ENCODE measurements at regions not wholly inside any gene's neighbourhood (a gene's known extent, or its start where the extent isn't known, plus 50 kb on each side); places are given as distances from the start of the nearest gene placed in this dataset.
A peak's percentile ranks its signal among the peaks of the same experiment; 100 is the strongest.
"Not testable (repeated sequence)": the region's sequence is repeated elsewhere in the genome, so short reads cannot be mapped to it uniquely, and the experiment has no call there.

- peak; percentile 17 for DNase-seq (ENCODE audit: low read depth)
Measured at GRCh38 chr5:63563008-63563917, 399.0 kb downstream of the HTR1A start.

- DNase-seq (ENCODE audit: low read depth), result no peak
Measured at GRCh38 chr5:63555874-63556273, 406.4 kb downstream of the HTR1A start.

GRCh38 chr5:63554191-63554590 is 408.1 kb downstream of the HTR1A start:
- no peak for DNase-seq (ENCODE audit: low read depth)

GRCh38 chr5:63553073-63553472 is 409.2 kb downstream of the HTR1A start:
- no peak for DNase-seq (ENCODE audit: low read depth)

- no peak for DNase-seq (ENCODE audit: low read depth)
Measured at GRCh38 chr5:63535840-63536602, 426.2 kb downstream of the HTR1A start.

GRCh38 chr5:63524281-63524680 is 438.0 kb downstream of the HTR1A start:
- no peak for DNase-seq (ENCODE audit: low read depth)

- no peak for DNase-seq (ENCODE audit: low read depth)
Measured at GRCh38 chr5:63516006-63516405, 446.2 kb downstream of the HTR1A start.

- DNase-seq (ENCODE audit: low read depth), result no peak
Measured at GRCh38 chr5:63500242-63500641, 462.0 kb downstream of the HTR1A start.

- DNase-seq (ENCODE audit: low read depth), result no peak
Measured at GRCh38 chr5:63495225-63495624, 467.0 kb downstream of the HTR1A start.

GRCh38 chr5:63483338-63483737 is 478.9 kb downstream of the HTR1A start:
- DNase-seq (ENCODE audit: low read depth), result no peak

GRCh38 chr5:63473335-63473967 is 488.8 kb downstream of the HTR1A start:
- DNase-seq (ENCODE audit: low read depth), result no peak

- no peak for DNase-seq (ENCODE audit: low read depth)
Measured at GRCh38 chr5:63456279-63456678, 506.0 kb downstream of the HTR1A start.

- no peak for DNase-seq (ENCODE audit: low read depth)
Measured at GRCh38 chr5:63451188-63451587, 511.1 kb downstream of the HTR1A start.

- no peak for DNase-seq (ENCODE audit: low read depth)
Measured at GRCh38 chr5:63439537-63439936, 522.7 kb downstream of the HTR1A start.

- no peak for DNase-seq (ENCODE audit: low read depth)
Measured at GRCh38 chr5:63409737-63410136, 552.5 kb downstream of the HTR1A start.

GRCh38 chr5:63408984-63409383 is 553.3 kb downstream of the HTR1A start:
- no peak for DNase-seq (ENCODE audit: low read depth)

GRCh38 chr5:63401436-63402046 is 560.7 kb downstream of the HTR1A start:
- DNase-seq (ENCODE audit: low read depth), result peak; percentile 28

- no peak for DNase-seq (ENCODE audit: low read depth)
Measured at GRCh38 chr5:63400079-63400478, 562.2 kb downstream of the HTR1A start.

- DNase-seq (ENCODE audit: low read depth), result peak; percentile 1
Measured at GRCh38 chr5:63398346-63398745, 563.9 kb downstream of the HTR1A start.

- DNase-seq (ENCODE audit: low read depth), result not testable (repeated sequence)
Measured at GRCh38 chr5:63388188-63388587, 574.1 kb downstream of the HTR1A start.

- no peak for DNase-seq (ENCODE audit: low read depth)
Measured at GRCh38 chr5:63375851-63376250, 586.4 kb downstream of the HTR1A start.

- no peak for DNase-seq (ENCODE audit: low read depth)
Measured at GRCh38 chr5:63374085-63374484, 588.2 kb downstream of the HTR1A start.
